AG10803 (cell line): ENCODE measurements at regions not wholly inside any gene's neighbourhood (a gene's known extent, or its start where the extent isn't known, plus 50 kb on each side); places are given as distances from the start of the nearest gene placed in this dataset.

Experiments
- DNase-seq: peaks from one replicate; pipeline ENCODE4 v3.0.0; 2010; ENCODE audit warnings: low read depth
- H3K4me3 ChIP-seq: 2 replicates; pipeline ENCODE4 v1.5.1; 2011; ENCODE audit warnings: mild to moderate bottlenecking, low read length, control low read depth
- CTCF ChIP-seq: conservative IDR thresholded peaks from 2 replicates; pipeline ENCODE4 v1.5.1; 2011; ENCODE audit warnings: mild to moderate bottlenecking, low read length, control low read depth, inconsistent platforms

DNA sequence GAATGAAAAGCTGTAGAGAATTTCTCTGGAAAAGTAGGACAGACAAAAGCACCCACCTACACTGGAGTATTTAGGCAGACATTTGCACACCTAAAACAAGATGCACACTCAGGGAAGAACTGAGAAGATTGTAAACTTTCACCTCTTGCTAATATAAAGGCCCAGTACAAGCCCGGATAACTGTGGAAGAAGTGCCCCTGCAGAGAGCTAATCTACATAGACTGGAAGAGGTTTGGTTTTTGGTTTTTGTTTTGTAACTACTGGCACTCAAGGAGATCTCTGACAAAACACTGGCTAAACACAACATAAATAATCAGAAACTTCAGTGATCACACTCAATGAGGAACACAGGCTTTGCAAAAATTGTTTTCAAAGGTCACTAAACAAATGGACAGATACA is 782.2 kb upstream of the SLC8A1 start:
- H3K4me3 ChIP-seq = no peak overlapping the region
- DNase-seq = no peak
- TF ChIP-seq CTCF = no peak

- no peak overlapping the region for H3K4me3 ChIP-seq
- no peak for TF ChIP-seq CTCF
- no peak for DNase-seq
Measured at GRCh38 chr2:41241325-41242000, 789.6 kb upstream of the SLC8A1 start.

- no peak for TF ChIP-seq CTCF
- no peak overlapping the region for H3K4me3 ChIP-seq
- no peak for DNase-seq
Measured at GRCh38 chr2:41242001-41242331, 790.1 kb upstream of the SLC8A1 start.

- DNase-seq = no peak
- no peak overlapping the region for H3K4me3 ChIP-seq
- TF ChIP-seq CTCF = no peak
Measured at GRCh38 chr2:41267929-41268659, 779.7 kb upstream of the PKDCC start.

GRCh38 chr2:41283079-41283775 is 764.6 kb upstream of the PKDCC start:
- TF ChIP-seq CTCF = no peak
- DNase-seq = no peak
- H3K4me3 ChIP-seq = no peak overlapping the region

DNA sequence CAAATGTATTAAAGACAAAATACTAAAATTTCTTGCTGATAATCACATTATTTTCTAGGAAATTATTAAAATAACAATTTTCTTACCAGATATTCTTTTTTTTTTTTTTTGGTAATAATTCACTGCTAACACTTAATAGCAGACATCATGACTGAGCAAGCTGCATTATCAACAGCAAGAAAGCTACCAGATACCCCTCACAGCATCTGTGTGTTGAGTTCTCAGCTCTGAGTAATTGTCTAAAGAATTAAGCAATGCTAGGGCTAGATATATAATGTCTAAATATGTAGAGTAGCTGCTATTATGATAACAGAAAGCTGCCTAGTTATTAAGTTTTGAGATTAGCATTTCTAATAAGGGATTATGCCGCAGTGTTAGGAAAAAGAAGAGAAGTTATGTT is 754.3 kb upstream of the PKDCC start:
- DNase-seq = no peak
- no peak for TF ChIP-seq CTCF
- no peak overlapping the region for H3K4me3 ChIP-seq

GRCh38 chr2:41294331-41294730 is 753.5 kb upstream of the PKDCC start:
- no peak for DNase-seq
- TF ChIP-seq CTCF = no peak
- H3K4me3 ChIP-seq = no peak overlapping the region
